HCEC 1CT (cell line): ENCODE measurements at regions not wholly inside any gene's neighbourhood (a gene's known extent, or its start where the extent isn't known, plus 50 kb on each side); places are given as distances from the start of the nearest gene placed in this dataset.
"Not testable (repeated sequence)": the region's sequence is repeated elsewhere in the genome, so short reads cannot be mapped to it uniquely, and the experiment has no call there.

ENCODE experiments used
- DNase-seq: peaks from one replicate; pipeline ENCODE4 v3.0.0-alpha.2; 2017

DNA sequence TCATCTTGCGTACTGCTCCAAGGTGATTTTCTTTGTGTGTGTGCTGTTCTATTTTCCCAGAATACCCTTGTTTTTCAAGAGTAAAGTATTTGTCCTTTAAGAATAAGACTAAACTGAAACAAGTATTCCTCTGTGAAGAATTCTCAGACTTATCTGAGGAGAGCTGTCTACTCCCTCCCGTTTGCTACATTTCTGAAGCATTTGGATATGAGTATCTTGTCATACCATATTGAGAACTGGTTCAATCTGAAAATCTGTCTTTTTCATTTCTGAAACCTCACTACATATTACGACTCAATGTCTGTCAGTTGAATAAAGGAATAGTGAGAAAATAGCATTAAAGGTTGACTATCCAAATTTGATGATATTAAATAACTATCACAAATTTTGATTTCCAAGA lies 159.4 kb downstream of the PMAIP1 start:
- DNase-seq, result no peak

DNA sequence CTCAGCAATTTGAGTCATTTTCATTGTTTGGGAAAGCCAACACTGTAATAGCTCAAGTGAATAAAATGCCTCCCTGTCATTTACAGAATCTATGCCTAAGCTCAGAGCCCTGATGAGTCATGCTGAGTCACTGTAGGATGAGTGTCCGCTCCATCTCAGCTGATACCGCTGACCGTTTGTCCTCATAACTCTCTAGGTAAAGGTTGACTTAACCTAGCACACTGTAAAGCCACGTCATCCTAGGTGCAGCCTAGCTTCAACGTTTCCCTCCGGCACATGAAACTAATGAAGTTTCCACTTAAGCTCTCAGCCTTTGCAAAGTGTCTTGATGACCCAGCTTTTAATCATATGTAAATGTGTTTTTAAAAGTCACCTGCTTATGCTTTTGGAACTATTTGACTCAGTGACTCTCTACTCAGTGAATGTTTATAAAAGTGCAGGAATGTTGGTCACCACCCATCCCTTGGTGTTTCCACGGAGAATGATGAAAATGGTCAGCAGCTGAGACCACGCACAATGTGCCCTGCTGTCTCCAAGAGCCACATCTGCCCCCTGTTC lies 154.0 kb downstream of the PMAIP1 start:
- DNase-seq, result peak; percentile 96

DNA sequence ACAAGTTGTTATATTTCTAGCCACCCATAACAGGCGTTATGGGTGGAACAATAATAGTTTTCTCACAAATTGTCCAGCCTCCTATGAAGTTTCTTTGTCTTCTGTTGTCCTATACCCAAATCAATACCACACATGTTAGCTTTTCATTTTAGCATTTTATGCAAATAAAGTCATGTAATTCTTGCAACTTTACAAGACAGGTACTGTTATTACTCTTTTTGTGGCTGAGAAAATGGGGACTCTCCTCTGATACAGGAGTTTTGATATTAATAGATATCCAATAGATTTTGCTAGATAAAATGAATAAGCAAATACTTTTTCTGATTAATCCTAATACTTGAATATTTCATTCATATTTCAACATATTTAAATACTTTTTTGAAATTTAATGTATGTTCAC lies 151.0 kb downstream of the PMAIP1 start:
- DNase-seq, result no peak

DNA sequence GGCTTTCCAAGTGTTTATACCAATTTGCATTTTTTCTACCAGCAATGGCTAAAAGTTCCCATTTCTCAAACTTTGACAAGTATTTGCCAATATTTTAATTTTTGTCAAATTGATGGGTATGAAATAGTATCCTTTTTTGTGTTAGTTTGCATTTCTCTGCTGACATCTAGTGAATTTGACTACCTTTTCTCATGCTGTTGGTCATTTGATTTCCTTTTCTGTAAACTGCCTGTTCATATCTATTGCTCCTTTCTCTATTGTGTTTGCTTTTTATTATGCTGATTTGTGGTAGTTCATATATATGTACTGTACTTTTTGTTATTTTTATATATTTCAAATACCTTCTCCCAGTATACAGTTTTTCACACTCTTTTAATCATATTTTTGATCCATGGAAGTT lies 149.4 kb downstream of the PMAIP1 start:
- no peak for DNase-seq

DNA sequence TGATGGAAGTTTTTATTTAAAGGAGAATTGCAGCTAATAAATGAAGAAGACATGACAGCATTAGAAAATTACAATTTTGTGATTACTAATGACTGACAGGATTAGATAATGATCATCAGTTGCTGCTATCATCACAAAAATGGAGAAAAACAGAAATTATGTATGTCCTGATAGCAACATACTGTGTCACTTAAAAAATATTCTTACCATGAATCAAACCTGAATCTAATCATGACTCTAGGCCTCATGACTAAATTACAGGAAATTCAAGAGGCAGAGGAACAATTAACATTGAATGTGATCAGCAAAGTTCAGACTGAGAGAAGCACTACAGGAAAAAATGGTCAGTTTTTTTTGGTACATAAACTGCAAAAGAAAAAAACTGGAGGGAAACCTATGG lies 147.8 kb downstream of the PMAIP1 start:
- DNase-seq, result peak; percentile 67

DNA sequence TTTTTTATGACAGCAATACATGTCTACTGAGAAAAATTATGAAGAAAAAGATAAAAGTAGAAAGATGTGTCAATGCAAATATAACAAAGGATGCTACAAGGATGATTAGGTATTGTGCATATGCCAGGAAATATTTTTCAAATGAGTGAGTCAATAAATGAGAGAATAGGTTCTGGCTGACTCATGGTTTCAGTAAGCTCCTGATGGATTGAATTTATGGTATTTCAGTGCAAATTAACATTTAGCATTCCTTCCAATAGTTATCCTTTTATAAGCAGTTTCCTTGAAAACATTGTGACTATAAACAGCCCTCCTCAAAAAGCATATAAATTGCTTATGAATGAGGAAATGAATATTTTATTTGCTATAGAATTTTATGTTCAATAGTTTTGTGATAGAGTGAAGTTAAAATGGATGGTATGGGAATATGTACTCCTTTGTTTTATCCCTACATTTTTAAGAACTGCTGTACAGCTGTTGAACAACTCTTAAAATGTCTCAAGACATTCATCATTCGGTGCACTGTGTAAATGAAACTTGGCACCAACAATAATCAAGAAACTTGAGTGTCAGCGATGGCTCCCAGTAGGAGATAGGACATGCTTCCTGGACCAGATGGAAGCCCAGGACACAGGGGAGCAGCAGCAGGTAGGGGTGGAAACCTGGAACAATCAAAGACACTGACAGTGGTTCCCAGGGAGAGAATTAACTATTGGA lies 144.7 kb downstream of the PMAIP1 start:
- DNase-seq, result peak; percentile 89

DNA sequence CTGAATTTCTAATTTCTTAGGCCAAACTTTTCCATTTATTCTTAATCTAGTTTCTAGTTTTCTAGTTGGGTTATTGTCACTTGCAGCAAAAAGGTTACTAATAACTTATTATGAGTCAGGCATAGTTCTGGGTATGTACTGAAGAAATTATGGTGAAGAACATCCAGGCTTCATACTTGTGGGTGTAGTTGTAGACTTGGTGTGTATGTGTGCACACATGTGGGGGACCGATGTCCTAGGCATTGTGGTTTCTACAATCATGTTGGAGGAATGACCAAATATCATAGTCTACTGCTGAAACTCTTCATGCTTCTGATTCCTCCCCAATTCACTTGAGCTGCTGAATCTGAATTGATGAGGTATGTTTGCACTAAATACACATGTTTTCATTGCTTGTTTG lies 141.2 kb downstream of the PMAIP1 start:
- peak; percentile 56 for DNase-seq

DNA sequence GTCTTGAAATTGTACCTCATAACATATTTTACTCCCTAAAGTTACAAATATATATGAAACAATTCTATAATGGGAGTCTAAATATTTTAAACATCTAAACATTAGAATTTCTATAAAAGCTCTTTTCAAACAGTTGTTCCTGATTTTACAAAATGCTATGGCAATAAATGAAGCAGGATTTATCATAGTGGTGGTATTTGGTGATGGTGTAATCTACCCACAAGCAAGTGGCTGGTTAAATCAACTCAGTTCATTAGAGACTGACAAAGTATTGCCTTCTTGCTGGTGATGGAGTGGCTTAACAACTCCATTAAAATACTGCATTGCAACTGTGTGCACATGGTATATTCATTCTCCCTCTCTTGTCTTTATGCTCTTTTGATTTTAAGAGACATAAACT lies 138.9 kb downstream of the PMAIP1 start:
- no peak for DNase-seq

DNA sequence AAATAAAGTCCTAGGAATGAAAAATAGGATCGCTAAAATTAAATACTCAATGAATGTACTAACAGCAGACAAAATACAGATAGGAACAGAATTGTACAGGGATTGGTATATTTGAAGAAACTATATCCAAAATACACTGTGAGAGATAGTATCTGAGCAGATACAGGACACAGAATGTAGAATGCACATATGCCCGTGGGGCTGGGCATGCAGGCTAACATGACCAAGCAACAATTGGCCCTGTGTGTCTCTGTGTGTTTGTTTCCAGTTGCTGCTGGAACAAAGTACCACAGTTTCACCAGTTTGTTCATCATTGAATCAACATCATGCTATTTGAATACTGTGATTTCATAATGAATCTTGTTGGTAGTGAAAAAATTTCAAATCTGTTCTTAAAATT lies 127.6 kb downstream of the PMAIP1 start:
- no peak for DNase-seq

DNA sequence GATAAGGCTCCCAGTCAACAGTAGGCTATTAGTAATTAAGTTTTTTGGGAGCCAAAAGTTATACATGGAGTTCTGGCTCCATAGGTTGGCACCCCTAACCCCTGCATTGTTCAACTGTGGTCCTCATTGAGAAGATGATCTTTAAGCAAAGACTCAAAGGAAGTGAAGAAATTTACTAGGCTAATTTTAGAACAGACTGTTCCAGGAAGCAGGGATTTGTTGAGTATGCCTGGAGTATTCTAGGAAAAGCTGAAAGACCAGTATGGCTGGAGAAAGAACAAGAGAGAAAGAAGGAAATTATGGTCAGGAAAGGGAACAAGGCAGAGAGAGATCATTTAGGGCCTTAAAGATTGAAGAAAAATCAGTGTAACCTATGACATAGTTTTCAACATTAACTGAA lies 125.1 kb downstream of the PMAIP1 start:
- DNase-seq, result peak; percentile 53

DNA sequence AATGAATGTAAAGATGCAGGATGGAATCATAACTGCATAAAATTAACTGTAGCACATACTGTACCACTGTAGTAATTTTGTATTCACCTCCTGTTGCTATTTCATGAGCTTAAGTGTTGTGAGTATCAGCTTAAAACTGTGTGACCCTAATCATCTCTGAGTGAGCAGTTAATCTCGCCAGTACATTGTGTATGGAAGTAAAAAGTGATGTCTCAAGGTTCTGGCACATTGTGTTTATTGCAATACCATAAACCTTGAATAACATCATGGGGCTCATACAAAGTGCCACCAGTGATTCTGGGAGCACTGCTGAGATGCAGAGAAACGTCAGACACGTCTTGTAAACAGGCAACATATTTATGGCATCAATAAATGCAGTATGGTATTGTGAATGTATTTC lies 124.5 kb downstream of the PMAIP1 start:
- peak; percentile 15 for DNase-seq

DNA sequence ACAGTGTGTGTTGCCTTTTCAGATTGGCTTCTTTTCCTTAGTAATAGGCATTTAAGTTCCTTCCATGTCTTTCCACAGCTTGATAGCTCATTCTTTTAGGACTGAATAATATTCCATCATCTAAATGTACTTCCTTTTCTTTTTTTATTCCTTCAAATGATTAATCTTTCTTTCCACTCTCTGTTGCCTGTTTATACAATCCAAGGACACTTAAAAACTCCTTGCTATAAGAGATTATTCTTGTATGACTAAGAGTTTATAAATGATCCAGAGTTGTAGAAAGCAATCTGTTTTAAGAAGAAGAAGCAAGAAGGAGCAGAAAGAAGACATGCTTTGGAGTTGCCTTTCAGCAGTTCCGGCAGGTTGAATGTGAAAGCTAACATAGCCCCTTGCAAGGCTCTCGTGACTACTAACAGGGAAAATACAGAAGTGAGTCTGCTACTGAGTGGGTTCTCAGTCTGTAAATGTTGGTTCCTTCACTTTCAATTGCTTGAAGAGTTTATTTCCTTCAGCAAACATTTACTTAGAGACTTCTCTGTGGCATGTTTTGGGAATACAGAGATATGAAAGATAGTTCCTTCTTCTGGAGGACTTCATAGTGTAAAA lies 123.0 kb downstream of the PMAIP1 start:
- peak; percentile 50 for DNase-seq

DNA sequence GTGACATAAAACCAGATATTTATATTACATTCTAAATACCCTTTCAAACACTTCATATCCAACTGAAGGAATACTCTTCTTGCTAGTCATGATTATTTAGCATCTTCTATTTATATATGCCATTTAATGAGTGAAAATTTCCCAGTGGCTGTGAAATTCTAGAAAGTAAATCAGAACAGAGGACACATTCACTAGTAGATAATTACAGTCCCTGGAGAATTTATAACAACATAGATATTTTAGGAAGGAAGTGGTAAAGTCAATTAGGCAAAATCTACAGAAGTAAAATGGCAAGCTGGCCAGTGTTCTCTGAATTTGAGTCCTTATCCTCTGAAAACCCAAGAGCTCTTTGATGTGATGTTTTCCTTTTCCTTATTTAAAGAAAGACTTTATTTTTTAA lies 121.8 kb downstream of the PMAIP1 start:
- no peak for DNase-seq

DNA sequence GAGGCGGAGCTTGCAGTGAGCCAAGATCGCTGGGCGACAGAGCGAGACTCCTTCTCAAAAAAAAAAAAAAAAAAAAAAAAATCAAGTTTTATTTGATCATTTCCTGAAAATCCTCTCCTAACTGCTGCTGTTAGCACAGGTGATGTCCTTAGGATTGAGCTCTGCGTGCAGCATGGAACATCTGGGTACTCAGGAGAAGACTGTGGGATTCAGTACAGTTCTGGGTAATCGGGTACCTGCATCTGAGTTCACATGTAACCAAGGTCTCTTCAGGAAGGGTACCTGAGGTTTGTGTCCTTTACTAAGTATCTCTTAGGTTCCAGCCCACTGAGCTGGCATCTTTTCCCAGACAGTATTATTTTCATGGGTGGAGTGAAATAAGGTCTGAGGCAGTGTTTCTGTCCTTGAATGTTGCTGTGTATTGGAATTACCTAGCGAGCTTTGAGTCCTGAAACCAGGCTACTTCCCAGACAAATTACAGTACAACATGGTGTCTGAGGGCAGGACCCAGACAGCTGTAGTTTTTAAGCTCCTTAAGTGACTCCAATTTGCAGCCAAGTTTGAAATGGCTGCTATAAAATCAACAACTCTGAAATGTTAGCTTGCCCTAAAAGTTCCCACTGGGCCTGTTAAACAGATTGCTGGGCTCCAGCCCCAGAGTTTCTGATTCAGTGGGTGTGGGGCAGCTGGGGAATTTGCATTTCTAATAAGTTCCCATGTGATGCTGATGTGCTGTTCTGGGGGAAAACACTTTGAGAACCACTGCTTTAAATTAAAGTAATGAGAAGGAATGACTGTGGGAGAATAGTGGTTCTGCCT lies 120.5 kb downstream of the PMAIP1 start:
- DNase-seq, result peak; percentile 18

DNA sequence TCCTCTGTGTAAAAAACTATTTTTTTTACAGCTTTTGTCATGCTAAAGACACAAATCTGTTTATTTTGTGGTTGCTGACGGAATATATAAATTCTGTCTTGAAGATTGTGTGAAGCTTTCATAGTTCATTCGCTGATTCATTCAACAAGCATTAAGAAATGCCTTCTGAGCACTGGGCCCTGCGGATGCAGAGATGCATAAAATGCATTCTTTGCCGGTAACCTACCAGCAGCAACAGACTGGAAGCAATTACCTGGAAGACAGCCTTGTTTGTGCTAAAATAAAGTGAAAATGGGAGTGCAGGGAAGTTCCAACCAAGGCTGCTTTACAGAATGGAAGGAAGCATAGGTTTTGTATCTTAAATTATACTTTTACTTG lies 119.7 kb downstream of the PMAIP1 start:
- DNase-seq, result peak; percentile 89

DNA sequence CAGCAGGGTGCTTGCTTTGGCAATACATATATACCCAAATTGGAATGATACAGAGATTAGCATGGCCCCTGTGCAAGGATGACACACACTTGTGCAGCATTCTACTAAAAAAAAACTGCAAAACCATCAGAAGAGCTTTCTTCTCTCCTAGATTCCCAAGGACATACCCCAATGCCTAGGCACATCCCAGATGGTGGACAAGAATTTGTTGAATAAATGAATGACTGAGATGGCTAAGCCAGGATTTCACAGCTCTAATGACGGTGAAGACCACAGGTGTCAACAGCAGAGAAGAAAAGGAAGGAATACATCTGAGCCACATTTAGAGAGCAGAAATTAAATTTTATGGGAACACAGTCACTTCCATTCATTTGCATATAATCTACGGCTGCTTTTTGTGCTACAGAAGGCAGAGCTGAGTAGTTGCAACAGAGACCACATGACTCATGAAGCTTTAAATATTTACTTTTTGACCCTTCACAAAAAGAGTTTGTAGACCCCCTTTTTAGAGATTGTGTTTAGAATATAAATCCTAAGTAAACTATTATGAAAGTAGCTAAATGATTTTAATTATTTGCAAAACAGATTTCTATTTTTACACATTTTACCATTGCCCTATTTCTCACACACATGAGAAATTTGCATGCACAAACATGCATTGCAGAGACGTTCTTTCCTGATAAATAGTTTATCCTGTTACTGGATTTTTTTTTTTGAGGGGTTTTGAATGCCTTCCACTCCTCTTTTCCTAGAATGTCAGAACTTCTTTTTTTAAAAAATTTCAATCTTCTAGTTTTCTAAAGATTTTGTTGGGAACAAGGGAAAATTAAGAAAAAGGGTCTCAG lies 119.0 kb downstream of the PMAIP1 start:
- peak; percentile 64 for DNase-seq

DNA sequence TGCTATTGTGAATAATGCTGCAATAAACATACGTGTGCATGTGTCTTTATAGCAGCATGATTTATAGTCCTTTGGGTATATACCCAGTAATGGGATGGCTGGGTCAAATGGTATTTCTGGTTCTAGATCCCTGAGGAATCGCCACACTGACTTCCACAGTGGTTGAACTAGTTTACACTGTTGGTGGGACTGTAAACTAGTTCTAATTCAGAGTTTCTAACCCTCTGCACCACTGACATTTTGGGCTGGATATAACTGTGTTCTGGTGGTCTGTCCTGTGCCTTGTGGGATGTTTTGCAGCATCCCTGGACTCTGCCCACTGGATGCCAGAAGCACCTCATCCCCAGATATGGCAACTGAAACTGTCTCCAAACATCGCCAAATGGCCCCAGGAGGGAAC lies 118.3 kb downstream of the PMAIP1 start:
- DNase-seq, result not testable (repeated sequence)

DNA sequence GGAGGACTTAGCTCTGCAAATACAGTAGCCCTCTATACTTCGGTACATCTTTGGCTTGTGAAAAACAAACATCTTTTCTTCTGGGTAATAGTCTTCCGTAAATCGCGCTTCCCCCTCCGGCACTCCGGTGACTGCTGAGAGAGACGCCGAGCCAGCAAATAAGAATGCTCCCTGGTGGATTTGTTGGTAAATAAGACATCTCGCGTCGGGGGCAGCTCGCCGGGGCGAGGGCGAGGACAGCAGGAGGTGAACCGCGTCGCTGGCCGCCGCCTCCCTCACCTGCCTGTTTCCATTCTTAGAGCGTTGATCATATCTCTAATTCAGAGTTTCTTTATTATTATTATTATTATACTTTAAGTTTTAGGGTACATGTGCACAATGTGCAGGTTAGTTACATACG lies 117.6 kb downstream of the PMAIP1 start:
- no peak for DNase-seq

DNA sequence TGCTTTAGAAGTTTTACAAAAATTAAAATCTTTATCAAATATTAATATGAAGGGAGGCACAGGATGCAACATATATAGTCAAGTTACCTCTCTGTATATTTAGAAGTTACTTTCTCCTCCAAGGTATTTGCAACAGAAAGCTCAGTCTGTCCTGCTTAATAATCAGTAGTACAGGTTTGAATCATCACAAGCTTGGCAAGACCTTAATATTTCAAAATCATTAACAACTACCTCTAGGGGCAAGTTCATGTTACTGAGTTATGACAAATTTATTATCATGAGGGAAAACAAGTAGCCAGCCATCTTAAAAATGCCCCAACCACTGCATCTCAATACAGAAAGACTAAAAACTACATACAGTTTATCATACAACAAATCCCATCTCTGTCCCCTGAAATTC lies 116.0 kb downstream of the PMAIP1 start:
- DNase-seq, result peak; percentile 53

DNA sequence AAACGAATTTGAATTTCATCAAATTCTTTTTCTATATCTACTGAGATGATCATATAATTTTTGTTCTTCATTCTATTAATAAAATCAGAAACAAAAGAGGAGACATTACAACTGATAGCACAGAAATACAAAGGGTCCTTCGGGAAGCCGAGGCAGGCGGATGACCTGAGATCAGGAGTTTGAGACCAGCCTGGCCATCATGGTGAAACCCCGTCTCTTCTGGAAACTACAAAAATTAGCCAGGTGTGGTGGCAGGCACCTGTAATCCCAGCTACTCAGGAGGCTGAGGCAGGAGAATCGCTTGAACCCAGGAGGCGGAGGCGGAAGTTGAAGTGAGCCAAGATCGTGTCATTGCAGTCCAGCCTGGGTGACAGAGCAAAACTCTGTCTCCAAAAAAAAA lies 113.4 kb downstream of the PMAIP1 start:
- DNase-seq, result not testable (repeated sequence)

DNA sequence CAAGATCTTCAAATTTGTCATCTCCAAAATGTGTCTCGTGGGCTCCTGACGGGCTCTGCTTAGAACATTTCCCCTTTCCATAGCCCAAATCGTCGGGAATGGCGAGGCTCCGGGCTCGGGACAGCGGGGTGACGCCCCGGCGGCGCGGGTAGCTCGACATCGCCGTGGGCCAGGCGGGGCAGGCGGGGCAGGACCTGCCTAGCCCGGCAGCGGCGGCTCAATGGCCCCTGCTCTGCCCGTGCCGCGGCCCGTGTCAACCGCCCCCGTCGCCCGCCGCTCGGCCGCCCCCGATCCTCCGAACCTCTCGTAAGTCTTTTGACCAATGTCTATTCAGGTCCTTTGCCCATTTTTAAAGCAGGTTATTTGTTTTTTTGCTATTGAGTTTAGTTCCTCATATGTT lies 111.2 kb downstream of the PMAIP1 start:
- no peak for DNase-seq

DNA sequence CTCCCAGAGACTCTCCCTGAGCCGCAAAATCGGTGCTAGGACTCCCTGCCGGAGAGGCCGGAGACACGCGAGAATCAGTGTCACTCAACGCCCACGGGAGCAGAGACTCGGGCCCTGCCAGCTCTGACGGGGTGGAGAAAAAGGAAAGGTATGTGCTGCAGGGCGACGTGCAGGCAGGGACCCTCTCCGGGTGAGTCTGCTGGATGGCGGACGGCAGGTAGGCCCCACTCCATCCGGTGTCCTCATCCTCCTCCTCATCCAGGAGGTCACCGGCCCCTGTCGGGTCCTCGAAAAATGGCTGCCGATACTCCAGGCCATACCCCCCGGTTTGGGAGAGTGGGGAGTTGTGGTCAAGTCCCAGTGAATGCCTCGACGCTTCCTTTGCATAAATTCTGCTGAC lies 110.7 kb downstream of the PMAIP1 start:
- DNase-seq, result no peak

DNA sequence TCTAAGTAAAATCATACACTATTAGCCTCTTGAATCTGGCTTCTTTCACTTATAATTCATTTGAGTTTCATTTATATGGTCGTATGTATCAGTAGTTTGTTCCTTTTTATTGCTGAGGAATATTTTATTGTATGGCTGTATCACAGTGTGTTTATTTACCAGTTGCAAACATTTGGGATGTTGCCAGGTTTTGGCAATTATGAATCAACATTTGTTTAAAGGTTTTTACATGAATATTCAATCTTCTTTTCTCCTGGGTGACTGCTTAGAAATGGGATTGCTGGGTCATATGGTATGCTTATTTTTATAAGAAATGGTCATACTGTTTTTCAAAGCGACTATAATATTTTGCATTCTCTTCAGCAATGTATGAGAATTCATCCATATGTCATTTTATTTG lies 107.9 kb downstream of the PMAIP1 start:
- DNase-seq, result no peak
